Posterior vena cava (tissue), 2 donors: ENCODE measurements at regions not wholly inside any gene's neighbourhood (a gene's known extent, or its start where the extent isn't known, plus 50 kb on each side); places are given as distances from the start of the nearest gene placed in this dataset.
"Not testable (repeated sequence)": the region's sequence is repeated elsewhere in the genome, so short reads cannot be mapped to it uniquely, and the experiment has no call there.

ENCODE experiments used
- DNase-seq: peaks from one replicate; pipeline ENCODE4 v3.0.0-alpha.2; 2020; ENCODE audit warnings: low spot score
- intact Hi-C, 2 donors: fragments of 100-400 bp; cut with DNase I; formaldehyde crosslinking; loops; one replicate each; pipeline versions ENCODE4 v1.14.1 to v1.14.2; 2022 to 2023
- donor health status: DM: yes; HTN: yes; CAD: no.
- donor health status: DM: yes; HTN: yes; CAD: no.

DNA sequence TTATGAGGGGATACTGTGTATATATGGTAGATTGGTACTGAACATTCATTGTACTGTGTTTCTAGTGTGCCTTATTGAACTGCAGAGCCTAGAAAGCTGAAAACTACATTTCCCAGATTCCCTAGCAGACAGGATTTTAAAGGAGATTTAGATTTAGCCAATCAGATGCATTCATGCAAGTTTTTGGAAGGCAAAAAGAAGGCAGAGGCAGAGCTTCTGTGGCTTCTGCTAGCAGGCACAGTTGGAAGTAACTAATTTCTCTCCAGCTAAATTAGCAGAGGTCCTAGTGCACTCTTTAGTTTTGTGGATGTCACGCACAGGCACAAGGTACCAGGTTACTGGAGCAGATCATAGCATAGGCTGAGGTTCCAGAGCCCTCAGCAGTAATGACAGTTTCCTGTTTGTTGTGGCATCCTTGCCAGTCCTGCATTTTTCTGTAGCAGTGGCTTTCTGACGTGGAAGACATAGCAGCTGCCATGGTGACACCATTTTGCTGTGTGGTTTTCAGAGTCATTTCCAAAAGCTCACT lies 83.7 kb upstream of the CCDC71L start:
- no peak for DNase-seq
- intact Hi-C loops = no loop called here

DNA sequence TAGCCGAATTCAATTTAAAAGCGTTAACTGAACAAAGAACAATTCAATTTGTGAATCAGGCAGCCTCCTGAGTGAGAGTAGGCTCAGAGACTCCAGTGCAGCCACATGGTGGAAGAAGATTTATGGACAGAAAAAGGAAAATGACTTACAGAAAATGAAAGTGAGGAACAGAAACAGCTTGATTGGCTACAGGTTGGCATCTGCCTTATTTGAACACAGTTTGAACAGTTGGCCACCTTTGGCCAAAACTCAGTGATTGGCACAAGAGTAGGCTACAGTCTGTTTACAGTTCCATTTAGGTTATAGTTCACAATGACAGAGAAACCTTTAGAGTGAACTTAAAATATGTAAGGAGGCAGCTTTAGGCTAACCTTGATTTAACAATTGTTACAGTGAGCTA lies 86.3 kb upstream of the CCDC71L start:
- intact Hi-C loops, DNase-seq: not testable (repeated sequence)

DNA sequence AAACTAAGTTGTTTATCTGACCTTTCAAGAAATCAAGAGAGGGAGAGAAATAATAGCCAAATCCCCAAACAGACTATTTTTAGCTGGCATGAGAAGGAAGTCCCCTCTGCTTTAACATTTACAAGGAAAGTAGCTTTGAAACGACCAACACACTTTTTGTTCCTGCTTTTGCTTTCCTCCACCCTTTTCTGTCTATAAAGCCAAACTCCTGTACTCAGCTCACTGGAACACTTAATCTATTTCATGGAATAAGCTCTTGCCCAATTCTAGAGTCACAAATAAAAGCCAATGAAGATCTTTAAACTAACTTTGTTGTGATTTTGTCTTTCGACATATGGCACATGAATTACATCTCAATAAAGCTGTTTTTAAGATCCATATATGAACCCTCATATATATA lies 86.8 kb upstream of the CCDC71L start:
- DNase-seq = no peak
- intact Hi-C loops = no loop called here

DNA sequence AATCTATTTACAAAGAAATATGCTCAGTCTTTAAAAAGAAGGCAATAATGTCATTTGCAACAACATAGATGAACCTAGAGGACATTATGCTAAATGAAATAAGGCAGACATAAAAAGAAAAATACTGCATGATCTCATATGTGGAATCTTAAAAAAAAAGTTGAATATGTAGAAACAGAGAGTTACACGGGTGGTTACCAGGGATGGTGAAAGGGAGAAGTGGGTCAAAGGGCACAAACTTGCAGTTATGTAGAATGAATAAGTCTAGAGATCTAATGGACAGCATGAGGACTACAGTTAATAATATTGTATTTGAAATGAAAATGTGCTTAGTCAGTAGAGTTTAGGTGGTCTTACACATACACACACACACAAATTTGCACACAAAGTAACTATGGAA lies 88.2 kb upstream of the CCDC71L start:
- intact Hi-C loops = no loop called here

DNA sequence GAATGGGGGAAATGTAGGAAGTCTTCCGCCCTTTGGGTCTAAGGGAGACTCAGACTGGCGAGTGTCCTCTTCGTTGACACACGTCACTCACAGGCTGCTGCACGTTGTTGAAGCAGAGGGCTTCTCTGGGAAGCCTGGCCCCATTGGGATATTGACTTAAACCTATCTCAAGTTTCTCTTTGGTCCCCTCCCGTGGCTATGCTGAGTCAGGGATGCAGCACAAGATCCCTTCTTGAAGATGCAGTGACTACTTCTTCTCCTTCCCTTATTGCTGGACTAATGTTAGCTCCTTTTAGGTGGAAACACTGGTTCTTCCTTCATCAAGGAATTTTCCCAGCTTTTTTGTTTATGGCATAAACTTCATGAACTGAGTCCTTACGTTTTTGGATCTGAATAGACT lies 89.8 kb upstream of the CCDC71L start:
- intact Hi-C loops = no loop called here

More for the DNA sequence above, 88.2 kb upstream of the CCDC71L start:
- DNase-seq = no peak

DNA sequence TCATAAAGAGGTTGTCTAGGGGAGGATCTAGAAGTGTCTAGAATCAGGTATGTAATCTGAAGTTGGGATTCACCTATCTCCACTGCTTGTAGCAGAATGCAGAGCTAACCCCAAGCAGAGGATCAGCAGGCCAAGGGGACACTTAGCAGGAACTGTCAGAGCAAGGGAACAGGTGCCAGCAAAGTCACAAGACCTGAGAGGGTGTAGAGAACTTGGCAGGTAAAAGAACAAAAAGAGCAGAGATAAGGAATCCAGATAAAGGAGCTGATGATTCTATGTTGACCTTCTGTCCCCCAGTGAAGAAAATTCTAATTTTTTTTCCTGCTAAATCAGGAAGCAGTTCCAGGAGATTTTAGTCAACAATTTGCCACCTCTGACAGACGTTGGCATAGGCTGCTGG lies 91.4 kb upstream of the CCDC71L start:
- DNase-seq = no peak
- intact Hi-C loops = no loop called here

More for the DNA sequence above, 89.8 kb upstream of the CCDC71L start:
- DNase-seq = no peak

DNA sequence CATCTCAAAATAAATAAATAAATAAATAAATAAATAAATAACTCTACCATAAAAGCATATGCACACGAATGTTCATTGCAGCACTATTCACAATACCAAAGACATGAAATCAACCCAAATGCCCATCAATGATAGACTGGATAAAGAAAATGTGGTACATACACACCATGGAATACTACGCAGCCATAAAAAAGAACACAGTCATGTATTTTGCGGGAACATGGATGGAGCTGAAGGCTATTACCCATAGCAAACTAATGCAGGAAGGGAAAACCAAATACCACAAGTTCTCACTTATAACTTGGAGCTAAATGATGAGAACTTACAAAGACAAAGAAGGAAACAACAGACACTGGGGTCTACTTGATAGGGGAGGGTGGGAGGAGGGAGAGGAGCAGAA lies 94.1 kb upstream of the CCDC71L start:
- intact Hi-C loops, DNase-seq: not testable (repeated sequence)

DNA sequence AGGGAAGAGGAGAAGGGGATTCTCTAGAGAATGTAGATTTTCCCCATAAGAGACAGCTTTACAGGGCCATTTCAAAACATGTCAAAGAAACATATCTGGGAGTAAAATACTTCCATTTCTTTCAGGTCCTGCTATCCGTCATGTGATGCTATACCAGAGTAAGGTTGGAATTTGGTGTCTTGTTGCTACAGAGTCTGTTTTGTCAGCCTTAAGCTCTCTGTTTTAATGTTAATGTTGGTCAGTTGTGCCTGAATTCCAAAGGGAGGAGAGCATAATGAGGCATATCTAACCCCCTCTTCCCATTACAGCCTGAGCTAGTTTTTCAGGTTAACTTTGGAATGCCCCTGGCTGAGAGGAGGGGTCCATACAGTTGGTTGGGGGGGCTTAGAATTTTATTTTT lies 94.7 kb upstream of the CCDC71L start:
- intact Hi-C loops = no loop called here
- no peak for DNase-seq

DNA sequence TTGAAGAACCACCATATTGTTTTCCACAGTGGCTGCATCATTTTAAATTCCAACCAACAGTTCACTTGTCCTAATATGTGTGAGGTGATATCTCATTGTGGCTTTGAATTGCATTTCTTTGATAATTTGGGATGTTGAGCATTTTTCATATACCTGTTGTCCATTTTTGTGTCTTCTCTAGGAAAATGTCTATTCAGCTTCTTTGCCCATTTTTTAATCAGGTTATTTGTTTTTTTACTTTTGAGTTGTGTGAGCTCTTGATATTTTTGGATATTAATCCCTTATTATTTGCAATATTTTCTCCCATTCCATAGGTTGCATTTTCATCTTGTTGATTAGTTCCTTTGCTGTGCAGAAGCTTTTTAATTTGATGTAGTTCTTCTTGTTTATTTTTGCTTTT lies 95.1 kb upstream of the CCDC71L start:
- intact Hi-C loops = no loop called here
- DNase-seq = no peak

DNA sequence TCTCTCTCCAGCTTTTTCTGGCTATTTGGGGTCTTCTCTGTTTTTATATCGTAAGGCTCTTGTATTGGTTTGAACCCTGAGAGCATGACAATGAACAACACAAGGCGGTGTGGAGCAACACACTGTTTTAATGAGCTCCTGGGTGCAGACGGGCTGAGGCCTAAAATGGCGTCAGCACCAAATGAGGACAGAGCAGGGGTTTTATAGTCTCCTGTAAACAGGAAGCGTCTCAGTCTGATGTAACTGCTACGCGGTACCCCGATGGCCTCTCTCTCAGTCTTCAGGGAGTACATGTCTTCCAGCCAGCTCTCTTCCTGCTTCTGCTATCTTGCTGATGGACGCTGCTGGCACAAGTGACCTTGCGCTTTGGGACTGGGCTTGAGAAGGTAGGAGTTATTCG lies 95.9 kb upstream of the CCDC71L start:
- intact Hi-C loops = no loop called here
- no peak for DNase-seq

DNA sequence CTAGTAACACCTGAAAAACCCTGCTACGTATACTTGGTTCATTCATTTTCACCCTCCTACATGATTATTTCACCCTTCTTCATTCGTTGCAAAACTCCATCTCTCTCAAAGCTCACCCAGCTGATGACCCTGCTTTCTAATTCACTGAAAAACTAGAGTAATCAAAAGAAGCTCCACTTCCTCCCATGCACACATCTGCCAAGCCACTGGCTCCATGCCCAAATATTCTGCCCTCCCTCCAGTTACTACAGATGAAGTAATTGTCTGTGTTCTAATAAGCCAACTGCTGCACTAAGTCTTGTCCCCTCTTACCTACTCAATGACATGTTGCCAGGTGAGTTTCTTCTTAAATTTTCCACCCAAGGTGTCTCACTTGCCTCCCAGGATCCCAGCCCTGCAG lies 96.9 kb upstream of the CCDC71L start:
- no peak for DNase-seq
- intact Hi-C loops = no loop called here

DNA sequence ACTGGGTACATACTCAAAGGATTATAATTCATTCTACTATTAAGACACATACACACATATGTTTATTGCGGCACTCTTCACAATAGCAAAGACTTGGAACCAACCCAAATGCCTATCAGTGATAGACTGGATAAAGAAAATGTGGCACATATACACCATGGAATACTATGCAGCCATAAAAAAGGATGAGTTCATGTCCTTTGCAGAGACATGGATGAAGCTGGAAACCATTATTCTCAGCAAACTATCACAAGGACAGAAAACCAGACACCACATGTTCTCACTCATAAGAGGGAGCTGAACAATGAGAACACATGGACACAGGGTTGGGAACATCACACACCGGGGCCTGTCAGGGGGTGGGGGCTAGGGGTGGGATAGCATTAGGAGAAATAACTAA lies 101.9 kb upstream of the CCDC71L start:
- DNase-seq, intact Hi-C loops: not testable (repeated sequence)

DNA sequence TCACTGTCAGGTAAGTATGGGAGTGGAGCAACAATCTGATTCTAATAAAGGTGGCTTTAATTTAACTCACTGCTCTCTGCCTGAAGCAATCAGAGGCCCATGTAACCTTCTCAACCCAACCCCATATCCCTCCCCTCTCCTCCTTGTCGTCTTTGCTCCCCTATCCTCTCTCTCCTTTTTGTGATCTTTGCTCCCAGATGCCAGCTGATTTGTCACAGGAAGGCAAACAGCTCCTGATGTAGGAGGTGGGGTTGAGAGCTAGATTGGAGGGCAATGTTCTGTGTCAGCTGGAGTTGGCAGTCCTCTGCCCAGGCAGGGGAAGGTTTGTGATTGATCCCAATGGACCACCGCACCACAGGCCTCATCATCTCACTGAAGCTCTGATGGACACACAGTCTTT lies 101.4 kb upstream of the PIK3CG start:
- intact Hi-C loops = no loop called here
- no peak for DNase-seq

DNA sequence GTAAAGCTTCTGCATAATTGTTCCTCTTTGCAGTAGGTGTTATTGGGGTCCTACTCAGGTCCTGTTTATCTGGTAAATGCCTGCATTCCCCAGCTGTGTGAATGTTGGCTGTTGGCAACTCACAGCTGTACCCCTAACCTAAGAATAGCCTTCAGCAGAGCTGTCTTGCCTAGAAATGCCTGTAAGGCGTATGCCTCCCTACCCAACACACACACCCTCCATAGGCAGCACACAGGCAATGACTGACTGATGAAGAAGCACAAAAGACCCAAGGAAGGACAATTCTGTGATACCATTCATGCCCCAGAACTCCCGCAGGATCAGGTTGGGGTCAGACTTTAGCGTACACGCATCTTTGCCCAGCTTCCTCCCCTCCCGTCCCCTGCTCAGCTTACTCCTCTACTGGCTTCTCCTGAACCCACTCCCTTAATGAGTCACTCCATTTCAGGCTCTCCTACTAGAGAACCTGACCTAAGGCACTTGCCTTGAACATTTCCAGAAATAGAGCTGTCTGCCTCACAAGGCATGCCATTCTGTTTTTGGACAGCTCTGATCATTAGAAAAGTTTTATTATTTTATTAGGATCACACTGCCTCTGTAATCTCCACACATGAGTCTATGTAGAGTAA lies 99.2 kb upstream of the PIK3CG start:
- intact Hi-C loops = no loop called here
- DNase-seq = no peak

DNA sequence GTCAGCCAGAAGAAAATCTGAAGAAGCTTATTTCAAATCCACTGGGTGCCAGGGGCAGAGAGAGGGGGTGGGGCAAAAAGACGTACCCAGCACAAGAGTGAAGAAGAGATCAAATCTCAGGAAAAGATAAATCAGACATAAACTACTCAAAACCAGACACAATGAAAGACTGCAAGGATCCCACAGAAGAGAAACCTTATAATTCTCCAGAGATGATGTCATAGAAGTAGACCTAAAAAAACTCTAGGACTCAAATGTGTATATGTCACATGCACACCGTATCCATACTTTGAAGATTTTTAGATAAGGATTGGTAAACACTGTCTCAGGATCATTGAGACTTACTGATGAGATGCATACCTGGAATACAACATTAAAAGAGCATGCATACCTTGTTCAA lies 98.5 kb upstream of the PIK3CG start:
- DNase-seq = no peak
- intact Hi-C loops = no loop called here

DNA sequence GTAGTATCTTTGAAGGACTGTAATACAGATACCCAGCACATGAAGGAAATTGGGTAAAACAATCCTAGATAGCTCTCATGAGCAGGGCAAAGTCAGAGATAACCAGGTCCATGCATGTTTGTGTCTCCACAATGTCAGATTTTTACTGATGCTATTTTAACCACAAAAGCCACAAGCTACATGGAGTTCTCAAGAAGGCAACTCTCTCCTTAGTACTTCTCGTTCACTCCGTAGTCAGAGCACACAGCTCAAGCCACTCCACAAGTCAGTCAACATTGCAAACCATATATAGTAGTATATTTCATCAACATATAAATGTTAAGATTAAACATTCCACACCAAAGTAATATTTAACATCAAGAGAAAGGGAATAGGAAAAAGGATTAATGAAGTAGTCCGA lies 98.0 kb upstream of the PIK3CG start:
- no peak for DNase-seq
- intact Hi-C loops = no loop called here

DNA sequence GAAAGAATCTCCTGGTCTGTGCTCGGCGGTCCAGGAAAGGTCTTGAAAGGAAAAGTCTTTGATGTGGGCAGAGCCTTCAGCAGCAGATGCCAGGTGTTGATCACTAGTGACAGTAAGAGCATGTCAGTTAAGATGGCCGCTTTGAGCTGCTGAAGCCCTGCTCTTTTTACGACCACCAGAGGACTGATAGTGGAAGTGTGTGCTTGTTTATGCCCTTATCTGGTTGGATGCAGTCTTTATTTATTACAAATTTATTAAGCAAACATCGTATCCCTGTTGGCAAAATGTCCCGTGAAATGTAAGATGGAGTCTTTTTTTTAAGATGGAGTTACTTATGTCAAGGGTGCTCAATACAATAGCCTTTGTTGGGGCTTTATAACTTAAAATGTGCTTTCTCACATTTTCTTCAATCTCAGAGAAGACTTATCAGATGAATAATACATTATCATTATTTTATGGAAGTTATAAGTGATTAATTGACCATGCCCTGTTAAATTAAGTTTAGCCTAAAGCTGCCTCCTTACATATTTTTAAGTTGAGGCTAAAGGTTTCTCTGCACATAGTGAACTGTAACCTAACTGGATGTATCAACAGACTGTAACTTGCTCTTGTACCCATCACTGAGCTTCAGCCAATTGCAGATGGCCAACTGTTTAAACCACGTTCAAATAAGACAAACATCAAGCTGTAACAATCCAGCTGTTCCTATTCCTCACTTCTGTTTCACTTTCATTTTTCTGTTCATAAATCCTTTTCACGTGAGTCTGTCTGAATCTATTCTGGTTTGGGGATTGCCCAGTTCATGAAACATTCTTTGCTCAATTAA lies 97.4 kb upstream of the PIK3CG start:
- DNase-seq = no peak
- intact Hi-C loops = no loop called here

DNA sequence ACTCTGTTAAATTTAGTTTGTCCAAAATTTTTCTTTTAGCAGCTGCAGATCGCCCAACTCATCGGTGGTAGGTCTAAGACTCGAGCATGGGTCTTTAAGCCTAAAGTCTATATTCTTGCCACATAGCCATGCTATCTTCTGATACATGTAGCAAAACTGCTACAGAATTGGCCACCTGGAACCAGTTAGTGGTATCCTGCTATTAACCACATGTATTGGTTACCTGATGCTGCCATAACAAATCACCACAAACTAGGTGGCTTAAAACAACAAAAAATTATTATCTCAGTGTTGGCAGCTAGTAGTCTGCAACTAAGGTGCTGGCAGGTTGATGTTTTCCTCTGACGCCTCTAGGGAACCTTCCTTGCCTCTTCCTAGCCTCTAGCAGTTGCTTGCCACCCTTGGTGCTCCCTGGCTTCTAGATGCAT lies 96.7 kb upstream of the PIK3CG start:
- intact Hi-C loops = no loop called here
- DNase-seq = no peak

DNA sequence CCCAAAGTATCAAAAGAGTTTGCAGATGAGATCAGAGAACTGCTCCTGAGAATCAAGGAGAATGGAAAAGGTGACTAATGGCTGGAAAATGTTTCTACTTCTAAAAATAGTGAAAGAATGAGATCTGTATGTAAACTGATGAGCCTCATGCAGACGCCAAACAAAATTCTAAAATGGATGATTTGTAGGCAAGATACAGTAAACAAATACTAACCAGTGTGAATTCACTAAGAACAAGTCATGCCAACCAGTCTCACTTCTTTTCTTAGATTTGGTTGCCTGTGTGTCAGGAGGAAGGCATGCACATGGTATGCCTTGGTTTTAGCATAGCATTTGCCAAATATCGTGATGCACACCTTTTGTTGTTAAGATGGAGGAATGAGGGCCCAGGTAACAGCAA lies 94.9 kb upstream of the PIK3CG start:
- intact Hi-C loops = no loop called here
- no peak for DNase-seq

DNA sequence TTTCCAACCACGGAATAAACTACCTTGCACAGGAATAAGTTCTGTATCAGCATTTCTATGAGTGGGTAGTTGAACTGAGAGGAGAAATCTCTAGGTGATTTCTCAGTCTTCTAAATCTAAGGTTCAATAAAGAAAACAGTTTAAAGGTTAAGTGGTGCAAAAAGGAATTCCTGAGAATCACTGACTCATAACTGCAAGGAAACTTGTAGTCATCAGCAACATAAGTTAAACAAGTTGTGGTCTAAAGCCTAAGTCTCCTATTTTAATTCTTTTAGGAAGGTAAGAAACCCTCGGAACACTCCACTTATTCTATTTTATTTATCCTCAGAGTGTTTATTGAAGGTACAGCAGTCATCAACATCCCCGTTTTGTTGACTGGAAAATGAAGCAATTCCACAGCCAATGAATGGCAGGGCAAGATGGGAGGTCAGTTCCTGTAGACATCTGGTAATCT lies 92.4 kb upstream of the PIK3CG start:
- intact Hi-C loops = no loop called here
- no peak for DNase-seq

DNA sequence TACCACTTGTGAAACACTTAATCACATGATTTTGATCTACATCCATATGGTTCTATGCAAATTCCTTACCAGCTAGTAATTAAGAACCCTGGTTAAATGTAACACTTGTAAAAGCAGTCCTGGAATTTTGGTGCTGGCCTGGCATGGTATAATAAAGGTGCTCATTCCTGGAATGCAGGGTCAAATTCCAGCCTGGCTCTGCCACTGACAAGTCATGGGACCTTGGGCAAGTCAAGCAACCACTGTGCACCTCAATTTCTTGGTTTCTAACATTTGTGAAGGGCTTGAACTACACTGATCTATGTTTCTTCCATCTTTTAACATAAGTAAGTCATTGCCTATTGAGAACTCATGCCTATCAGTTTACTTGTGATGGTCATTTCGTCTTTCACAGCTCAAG lies 91.9 kb upstream of the PIK3CG start:
- no peak for DNase-seq
- intact Hi-C loops = no loop called here
